ENCODE measurements at regions not wholly inside any gene's neighbourhood (a gene's known extent, or its start where the extent isn't known, plus 50 kb on each side); places are given as distances from the start of the nearest gene placed in this dataset.

DNA sequence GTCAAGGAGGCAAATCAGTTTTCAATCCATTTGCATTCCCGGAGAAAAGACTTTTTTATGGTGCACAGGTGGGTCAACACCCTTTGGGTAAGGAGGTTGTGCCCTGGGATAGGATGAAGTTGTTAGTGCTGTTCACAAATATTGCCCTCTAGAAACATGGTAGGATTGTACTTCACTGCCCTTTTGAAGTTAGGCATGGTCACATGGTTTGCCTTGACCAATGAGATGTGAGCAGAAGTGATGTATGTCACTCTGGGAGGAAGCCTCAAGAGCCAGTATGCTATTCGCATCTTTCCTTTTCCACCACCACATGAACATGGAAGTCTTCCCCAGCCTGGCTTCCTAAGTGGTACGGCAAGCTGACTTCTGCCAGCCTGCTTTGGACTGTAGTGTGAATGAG lies 182.7 kb downstream of the TMX1 start:
- Histone ChIP-seq H3K36me3 (no peaks in the 10 kb centered on the region), H3K4me3 (no peak overlapping the region), H3K27me3 (no peaks in the 10 kb centered on the region), H3K4me1 (peaks cover 0 to 4% (median 3%) of the 10 kb centered on the region in 4 donors), H3K9me3 (peaks cover 0 to 10% (median 0%) of the 10 kb centered on the region in 4 donors), H3K27ac (no peak overlapping the region)
- TF ChIP-seq, protein P1, sequence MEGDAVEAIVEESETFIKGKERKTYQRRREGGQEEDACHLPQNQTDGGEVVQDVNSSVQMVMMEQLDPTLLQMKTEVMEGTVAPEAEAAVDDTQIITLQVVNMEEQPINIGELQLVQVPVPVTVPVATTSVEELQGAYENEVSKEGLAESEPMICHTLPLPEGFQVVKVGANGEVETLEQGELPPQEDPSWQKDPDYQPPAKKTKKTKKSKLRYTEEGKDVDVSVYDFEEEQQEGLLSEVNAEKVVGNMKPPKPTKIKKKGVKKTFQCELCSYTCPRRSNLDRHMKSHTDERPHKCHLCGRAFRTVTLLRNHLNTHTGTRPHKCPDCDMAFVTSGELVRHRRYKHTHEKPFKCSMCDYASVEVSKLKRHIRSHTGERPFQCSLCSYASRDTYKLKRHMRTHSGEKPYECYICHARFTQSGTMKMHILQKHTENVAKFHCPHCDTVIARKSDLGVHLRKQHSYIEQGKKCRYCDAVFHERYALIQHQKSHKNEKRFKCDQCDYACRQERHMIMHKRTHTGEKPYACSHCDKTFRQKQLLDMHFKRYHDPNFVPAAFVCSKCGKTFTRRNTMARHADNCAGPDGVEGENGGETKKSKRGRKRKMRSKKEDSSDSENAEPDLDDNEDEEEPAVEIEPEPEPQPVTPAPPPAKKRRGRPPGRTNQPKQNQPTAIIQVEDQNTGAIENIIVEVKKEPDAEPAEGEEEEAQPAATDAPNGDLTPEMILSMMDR (IDR thresholded peaks at IDR 0.05): no peak
- TF ChIP-seq POLR2AphosphoS5 (IDR thresholded peaks at IDR 0.05) (no peak), EP300 (IDR thresholded peaks at IDR 0.05) (no peak), POLR2A (IDR thresholded peaks at IDR 0.05) (no peak)
- WGBS, 2 donors: 91 to 96% methylated on average over 3 of the region's 3 CpGs
- intact Hi-C loops (cut with DNase I): no loop called here
- no peak for DNase-seq

DNA sequence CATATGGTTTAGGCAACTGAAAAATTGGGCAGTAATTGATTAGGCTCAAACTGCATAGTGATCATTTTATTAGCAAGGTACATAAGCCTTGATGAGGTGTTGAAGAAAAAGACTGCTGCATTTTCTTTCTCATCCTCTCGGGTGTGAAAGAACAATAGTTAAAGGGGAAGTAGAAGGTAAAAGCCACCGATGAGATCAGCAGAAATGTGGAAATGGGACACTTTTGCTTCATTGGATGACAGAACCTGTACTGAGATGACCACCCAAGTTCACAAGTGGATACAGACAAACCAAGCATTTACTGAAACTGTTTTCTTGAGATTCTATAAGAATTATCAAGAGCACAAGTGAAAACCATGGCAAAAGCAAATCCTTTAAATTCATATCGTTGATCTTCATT lies 184.0 kb downstream of the TMX1 start:
- no peak overlapping the region for H3K4me3 ChIP-seq

DNA sequence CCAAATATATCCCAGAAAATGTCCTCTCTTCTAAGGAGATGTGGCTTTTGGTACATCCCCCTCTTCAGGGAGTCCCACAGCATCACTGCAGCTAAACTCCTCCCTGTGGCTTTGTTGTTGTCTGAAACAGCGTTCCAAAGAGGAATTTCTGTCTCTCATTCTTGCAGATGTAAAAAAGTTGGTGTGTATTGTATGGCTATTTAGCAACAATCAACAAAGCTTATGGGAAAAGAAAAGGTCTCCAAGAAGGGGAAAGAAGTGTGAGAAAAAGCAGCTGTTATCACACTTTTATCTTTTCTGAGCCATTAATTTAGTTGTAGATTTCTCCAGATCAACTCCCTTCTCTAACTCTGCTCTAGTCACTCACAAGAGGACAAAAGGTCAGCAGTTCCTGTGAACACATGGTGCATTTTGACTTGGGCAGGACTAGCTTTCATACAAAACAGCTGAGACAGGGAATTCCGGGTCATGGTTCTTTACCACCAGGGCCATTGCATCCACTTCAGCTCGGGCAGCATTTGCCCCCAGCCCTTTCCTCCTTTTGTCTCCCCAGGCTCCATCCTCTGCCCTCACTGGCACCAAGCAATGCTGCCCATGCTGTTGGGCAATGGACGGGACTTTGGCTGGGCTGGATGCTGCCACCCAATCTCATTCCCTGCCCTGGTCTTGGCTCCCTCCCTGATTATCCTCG lies 184.7 kb downstream of the TMX1 start:
- TF ChIP-seq EP300 (IDR thresholded peaks at IDR 0.05): no peak
- TF ChIP-seq POLR2AphosphoS5 (IDR thresholded peaks at IDR 0.05): peak in 3 of 4 donors; percentile 35 to 38 (median 36)
- TF ChIP-seq, protein P1 (IDR thresholded peaks at IDR 0.05): no peak
- Histone ChIP-seq H3K4me3 (no peak overlapping the region), H3K27me3 (no peaks in the 10 kb centered on the region), H3K27ac (peak overlapping the region; percentile 12 to 62 (median 55)), H3K36me3 (no peaks in the 10 kb centered on the region), H3K4me1 (peaks cover 0 to 4% (median 3%) of the 10 kb centered on the region in 4 donors), H3K9me3 (no peaks in the 10 kb centered on the region)
- intact Hi-C loops (cut with DNase I): no loop called here
- 56 to 61% methylated on average over 5 of the region's 5 CpGs for WGBS, 2 donors
- DNase-seq: no peak

More for the DNA sequence above, 184.0 kb downstream of the TMX1 start:
- Histone ChIP-seq H3K9me3 (peaks cover 0 to 3% (median 0%) of the 10 kb centered on the region in 4 donors), H3K27me3 (no peaks in the 10 kb centered on the region), H3K27ac (peak overlapping the region; percentile 12 to 62 (median 55)), H3K36me3 (no peaks in the 10 kb centered on the region), H3K4me1 (peaks cover 0 to 4% (median 3%) of the 10 kb centered on the region in 4 donors)
- TF ChIP-seq, protein P1 (IDR thresholded peaks at IDR 0.05): no peak
- TF ChIP-seq EP300 (IDR thresholded peaks at IDR 0.05): no peak
- TF ChIP-seq POLR2A (IDR thresholded peaks at IDR 0.05): no peak
- TF ChIP-seq POLR2AphosphoS5 (IDR thresholded peaks at IDR 0.05): no peak
- WGBS, 2 donors: 46 to 47% methylated on average over 3 of the region's 3 CpGs
- no peak for DNase-seq
- intact Hi-C loops (cut with DNase I): no loop called here

DNA sequence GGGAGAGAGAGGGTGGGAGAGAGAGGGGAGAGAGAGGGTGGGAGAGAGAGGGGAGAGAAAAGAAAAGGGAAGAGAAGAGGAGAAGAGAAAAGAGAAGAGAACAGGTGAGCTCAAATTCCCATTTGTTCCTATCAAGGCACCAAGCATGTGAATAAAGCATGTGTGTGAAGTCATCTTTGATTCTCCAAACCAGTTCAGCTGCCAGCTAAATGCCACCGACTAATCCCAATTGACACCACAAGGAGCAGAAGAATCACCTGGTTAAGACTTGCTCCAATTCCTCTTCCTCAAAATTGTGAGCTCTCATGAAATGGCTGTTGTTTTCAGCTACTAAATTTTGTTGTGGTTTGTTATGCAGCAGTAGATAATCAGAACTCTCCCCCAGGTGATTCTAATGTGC lies 188.9 kb downstream of the TMX1 start:
- intact Hi-C loops (cut with DNase I): no loop called here

More for the DNA sequence above, 188.9 kb downstream of the TMX1 start:
- no peaks in the 10 kb centered on the region for H3K9me3 ChIP-seq
- 84 to 91% methylated on average over 1 of the region's 1 CpG for WGBS, 2 donors
- H3K27ac ChIP-seq: no peak overlapping the region
- no peaks in the 10 kb centered on the region for H3K36me3 ChIP-seq
- H3K27me3 ChIP-seq: no peaks in the 10 kb centered on the region
- H3K4me1 ChIP-seq: peaks cover 0 to 4% (median 3%) of the 10 kb centered on the region in 4 donors
- TF ChIP-seq, protein P1 (IDR thresholded peaks at IDR 0.05): no peak
- TF ChIP-seq POLR2A (IDR thresholded peaks at IDR 0.05) (no peak), EP300 (IDR thresholded peaks at IDR 0.05) (no peak), POLR2AphosphoS5 (IDR thresholded peaks at IDR 0.05) (no peak)
- no peak for DNase-seq
- H3K4me3 ChIP-seq: no peak overlapping the region

Data from sigmoid colon (tissue), 6 donors.